Stimulated activated CD4-positive, alpha-beta T cell treated with anti-CD3 and anti-CD28 coated beads, Interleukin-2, amount 100 ng/mL, for 24 hours (primary cell): ENCODE measurements at regions not wholly inside any gene's neighbourhood (a gene's known extent, or its start where the extent isn't known, plus 50 kb on each side); places are given as distances from the start of the nearest gene placed in this dataset.
"Not testable (repeated sequence)": the region's sequence is repeated elsewhere in the genome, so short reads cannot be mapped to it uniquely, and the experiment has no call there.

Experiments
- DNase-seq, 2 donors: peaks; one replicate each; pipeline ENCODE4 v3.0.0-alpha.2; 2020

GRCh38 chr6:134667111-134667510 lies 282.8 kb downstream of the ALDH8A1 start:
- DNase-seq = no peak

GRCh38 chr6:134666125-134666524 lies 283.8 kb downstream of the ALDH8A1 start:
- DNase-seq = no peak

- DNase-seq = no peak
These were observed 284.7 kb downstream of the ALDH8A1 start for GRCh38 chr6:134665029-134665723.

GRCh38 chr6:134663800-134664535 lies 285.9 kb downstream of the ALDH8A1 start:
- no peak for DNase-seq

- DNase-seq = no peak
These were observed 286.5 kb downstream of the ALDH8A1 start for GRCh38 chr6:134663356-134663755.

GRCh38 chr6:134662077-134662700 lies 287.7 kb downstream of the ALDH8A1 start:
- no peak for DNase-seq

GRCh38 chr6:134659885-134660284 lies 290.0 kb downstream of the ALDH8A1 start:
- not testable (repeated sequence) for DNase-seq

GRCh38 chr6:134658596-134658995 lies 291.3 kb downstream of the ALDH8A1 start:
- DNase-seq = no peak

GRCh38 chr6:134657751-134658527 lies 292.0 kb downstream of the ALDH8A1 start:
- DNase-seq = no peak

- DNase-seq = no peak
These were observed 292.6 kb downstream of the ALDH8A1 start for GRCh38 chr6:134657343-134657742.

- DNase-seq = no peak
These were observed 295.1 kb downstream of the ALDH8A1 start for GRCh38 chr6:134654751-134655150.

- DNase-seq = no peak
These were observed 298.4 kb downstream of the ALDH8A1 start for GRCh38 chr6:134651519-134651918.

- no peak for DNase-seq
These were observed 302.0 kb downstream of the ALDH8A1 start for GRCh38 chr6:134647861-134648260.

- DNase-seq = no peak
These were observed 307.1 kb downstream of the ALDH8A1 start for GRCh38 chr6:134642819-134643218.

- DNase-seq = no peak
These were observed 307.6 kb downstream of the ALDH8A1 start for GRCh38 chr6:134642279-134642678.

GRCh38 chr6:134640975-134641429 lies 308.9 kb downstream of the ALDH8A1 start:
- DNase-seq = peak; percentile 73 to 79

- DNase-seq = no peak
These were observed 309.7 kb downstream of the ALDH8A1 start for GRCh38 chr6:134640229-134640628.

GRCh38 chr6:134637847-134638437 lies 312.0 kb downstream of the ALDH8A1 start:
- DNase-seq = no peak

- DNase-seq = no peak
These were observed 312.6 kb downstream of the ALDH8A1 start for GRCh38 chr6:134637282-134637681.

- peak; percentile 17 to 45 for DNase-seq
These were observed 313.6 kb downstream of the ALDH8A1 start for GRCh38 chr6:134636186-134636799.

- DNase-seq = no peak
These were observed 314.9 kb downstream of the ALDH8A1 start for GRCh38 chr6:134634966-134635365.

GRCh38 chr6:134634466-134634865 lies 315.4 kb downstream of the ALDH8A1 start:
- DNase-seq = no peak
